ENCODE measurements at regions not wholly inside any gene's neighbourhood (a gene's known extent, or its start where the extent isn't known, plus 50 kb on each side); places are given as distances from the start of the nearest gene placed in this dataset.

GRCh38 chr21:38980416-38981313 is 174.9 kb downstream of the ETS2 start:
- ChIA-PET POLR2A (no interaction called here), CTCF (no interaction called here)
- TF ChIP-seq CTCF (IDR thresholded peaks at IDR 0.05; ENCODE audit: control extremely low read depth, extremely low read depth, low read depth, missing control alignments), result no peak
- no peak for DNase-seq (ENCODE audit: extremely low spot score)

GRCh38 chr21:38979271-38980121 is 173.8 kb downstream of the ETS2 start:
- TF ChIP-seq CTCF (IDR thresholded peaks at IDR 0.05; ENCODE audit: control extremely low read depth, extremely low read depth, low read depth, missing control alignments), result no peak
- DNase-seq (ENCODE audit: extremely low spot score), result no peak
- ChIA-PET CTCF (no interaction called here), POLR2A (no interaction called here)

- ChIA-PET CTCF (interaction anchor here (1.1 kb wide), 1 partner anchor 16 kb away, joined by 4 read pairs; no protein-coding TSS in a partner anchor), POLR2A (no interaction called here)
- no peak for DNase-seq (ENCODE audit: extremely low spot score)
- TF ChIP-seq CTCF (IDR thresholded peaks at IDR 0.05; ENCODE audit: control extremely low read depth, extremely low read depth, low read depth, missing control alignments), result no peak
Observed at GRCh38 chr21:38976900-38977299, 171.2 kb downstream of the ETS2 start.

GRCh38 chr21:38973552-38973951 is 167.8 kb downstream of the ETS2 start:
- no peak for DNase-seq (ENCODE audit: extremely low spot score)
- no peak for TF ChIP-seq CTCF (IDR thresholded peaks at IDR 0.05; ENCODE audit: control extremely low read depth, extremely low read depth, low read depth, missing control alignments)
- ChIA-PET POLR2A (no interaction called here), CTCF (interaction anchor here (1.5 kb wide), 1 partner anchor 15 kb away, joined by 3 read pairs; no protein-coding TSS in a partner anchor)

- no peak for DNase-seq (ENCODE audit: extremely low spot score)
- TF ChIP-seq CTCF (IDR thresholded peaks at IDR 0.05; ENCODE audit: control extremely low read depth, extremely low read depth, low read depth, missing control alignments), result no peak
- POLR2A ChIA-PET, result no interaction called here
- CTCF ChIA-PET, result no interaction called here
Observed at GRCh38 chr21:38972078-38972477, 166.3 kb downstream of the ETS2 start.

GRCh38 chr21:38970765-38971164 is 165.0 kb downstream of the ETS2 start:
- ChIA-PET POLR2A (no interaction called here), CTCF (no interaction called here)
- no peak for DNase-seq (ENCODE audit: extremely low spot score)
- no peak for TF ChIP-seq CTCF (IDR thresholded peaks at IDR 0.05; ENCODE audit: control extremely low read depth, extremely low read depth, low read depth, missing control alignments)
